MCF 10A (cell line): ENCODE measurements at regions not wholly inside any gene's neighbourhood (a gene's known extent, or its start where the extent isn't known, plus 50 kb on each side); places are given as distances from the start of the nearest gene placed in this dataset.

Source experiments
- BruUV-seq: library from RNA; stranded (reverse); fragments of 400-500 nt; replicated peaks from 2 replicates; lab custom pipeline; 2021; lab: Mats Ljungman, UMichigan
- CTCF ChIA-PET: fragments of 300-600 bp; sonication (Branson Sonifier 250); formaldehyde crosslinking; extraction: SDS; loops from one replicate; lab custom pipeline; 2021; ENCODE audit warnings: antibody characterized with exemption, inconsistent platforms; lab: Yijun Ruan, JAX
- POLR2A ChIA-PET: fragments of 300-600, 350-650 bp; sonication (Branson Sonifier 250); formaldehyde crosslinking; extraction: SDS; loops from one replicate; lab custom pipeline; 2020; ENCODE audit warnings: antibody characterized with exemption, inconsistent platforms; lab: Yijun Ruan, JAX
- DNase-seq: peaks from one replicate; pipeline ENCODE4 v3.0.0-alpha.2; 2018; ENCODE audit not compliant: unreplicated experiment
- H3K27ac Mint-ChIP-seq: one replicate; pipeline ENCODE4 v1.8.0; 2022; ENCODE audit warnings: mild to moderate bottlenecking, low read depth, mixed read lengths; ENCODE audit not compliant: unreplicated experiment
- H3K27me3 Mint-ChIP-seq: one replicate; pipeline ENCODE4 v1.8.0; 2022; ENCODE audit warnings: mixed read lengths; ENCODE audit not compliant: insufficient read depth, unreplicated experiment
- H3K36me3 Mint-ChIP-seq: one replicate; pipeline ENCODE4 v1.8.0; 2022; ENCODE audit warnings: mild to moderate bottlenecking, moderate library complexity, mixed read lengths; ENCODE audit not compliant: insufficient read depth, unreplicated experiment
- H3K4me1 Mint-ChIP-seq: one replicate; pipeline ENCODE4 v1.8.0; 2022; ENCODE audit warnings: mixed read lengths; ENCODE audit not compliant: insufficient read depth, unreplicated experiment
- H3K4me3 Mint-ChIP-seq: one replicate; pipeline ENCODE4 v1.8.0; 2022; ENCODE audit warnings: mild to moderate bottlenecking, moderate library complexity, mixed read lengths; ENCODE audit not compliant: unreplicated experiment
- H3K9me3 Mint-ChIP-seq: one replicate; pipeline ENCODE4 v1.8.0; 2022; ENCODE audit warnings: mixed read lengths; ENCODE audit not compliant: unreplicated experiment
- intact Hi-C: fragments of 100-400 bp; cut with micrococcal nuclease; formaldehyde crosslinking; loops from 2 replicates; pipeline ENCODE4 v1.14.1; 2022
- TF ChIP-seq, protein P1 (sequence below): fragments of 200-600 bp; IDR thresholded peaks from one replicate; pipeline ENCODE4 v1.8.0; 2022; ENCODE audit warnings: antibody characterized with exemption, mild to moderate bottlenecking; ENCODE audit not compliant: unreplicated experiment

GRCh38 chr2:199163613-199164458 lies 293.9 kb downstream of the SATB2 start:
- POLR2A ChIA-PET = no interaction called here
- CTCF ChIA-PET = no interaction called here
- H3K27me3 Mint-ChIP-seq = no peaks in the 10 kb centered on the region
- no peak overlapping the region for H3K4me3 Mint-ChIP-seq
- TF ChIP-seq, protein P1, sequence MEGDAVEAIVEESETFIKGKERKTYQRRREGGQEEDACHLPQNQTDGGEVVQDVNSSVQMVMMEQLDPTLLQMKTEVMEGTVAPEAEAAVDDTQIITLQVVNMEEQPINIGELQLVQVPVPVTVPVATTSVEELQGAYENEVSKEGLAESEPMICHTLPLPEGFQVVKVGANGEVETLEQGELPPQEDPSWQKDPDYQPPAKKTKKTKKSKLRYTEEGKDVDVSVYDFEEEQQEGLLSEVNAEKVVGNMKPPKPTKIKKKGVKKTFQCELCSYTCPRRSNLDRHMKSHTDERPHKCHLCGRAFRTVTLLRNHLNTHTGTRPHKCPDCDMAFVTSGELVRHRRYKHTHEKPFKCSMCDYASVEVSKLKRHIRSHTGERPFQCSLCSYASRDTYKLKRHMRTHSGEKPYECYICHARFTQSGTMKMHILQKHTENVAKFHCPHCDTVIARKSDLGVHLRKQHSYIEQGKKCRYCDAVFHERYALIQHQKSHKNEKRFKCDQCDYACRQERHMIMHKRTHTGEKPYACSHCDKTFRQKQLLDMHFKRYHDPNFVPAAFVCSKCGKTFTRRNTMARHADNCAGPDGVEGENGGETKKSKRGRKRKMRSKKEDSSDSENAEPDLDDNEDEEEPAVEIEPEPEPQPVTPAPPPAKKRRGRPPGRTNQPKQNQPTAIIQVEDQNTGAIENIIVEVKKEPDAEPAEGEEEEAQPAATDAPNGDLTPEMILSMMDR = no peak
- intact Hi-C loops = no loop called here
- H3K36me3 Mint-ChIP-seq = no peaks in the 10 kb centered on the region
- no peak for DNase-seq
- peaks cover 6% of the 10 kb centered on the region for H3K4me1 Mint-ChIP-seq
- no peak overlapping the region for H3K27ac Mint-ChIP-seq
- no TSS peak for BruUV-seq
- H3K9me3 Mint-ChIP-seq = no peaks in the 10 kb centered on the region

GRCh38 chr2:199160677-199161465 lies 296.9 kb downstream of the SATB2 start:
- peaks cover 8% of the 10 kb centered on the region for H3K27me3 Mint-ChIP-seq
- peaks cover 6% of the 10 kb centered on the region for H3K4me1 Mint-ChIP-seq
- intact Hi-C loops = no loop called here
- BruUV-seq = no TSS peak
- peak; percentile 48 for DNase-seq
- POLR2A ChIA-PET = interaction anchor here (0.6 kb wide), 1 partner anchor 53 kb away, joined by 4 read pairs; no protein-coding TSS in a partner anchor
- H3K4me3 Mint-ChIP-seq = no peak overlapping the region
- TF ChIP-seq, protein P1 = no peak
- no peaks in the 10 kb centered on the region for H3K36me3 Mint-ChIP-seq
- peaks cover 20% of the 10 kb centered on the region for H3K9me3 Mint-ChIP-seq
- no peak overlapping the region for H3K27ac Mint-ChIP-seq
- CTCF ChIA-PET = interaction anchor here (0.5 to 0.6 kb wide), 2 partner anchors 206 to 575 kb away, joined by 3 read pairs; no protein-coding TSS in a partner anchor

DNA sequence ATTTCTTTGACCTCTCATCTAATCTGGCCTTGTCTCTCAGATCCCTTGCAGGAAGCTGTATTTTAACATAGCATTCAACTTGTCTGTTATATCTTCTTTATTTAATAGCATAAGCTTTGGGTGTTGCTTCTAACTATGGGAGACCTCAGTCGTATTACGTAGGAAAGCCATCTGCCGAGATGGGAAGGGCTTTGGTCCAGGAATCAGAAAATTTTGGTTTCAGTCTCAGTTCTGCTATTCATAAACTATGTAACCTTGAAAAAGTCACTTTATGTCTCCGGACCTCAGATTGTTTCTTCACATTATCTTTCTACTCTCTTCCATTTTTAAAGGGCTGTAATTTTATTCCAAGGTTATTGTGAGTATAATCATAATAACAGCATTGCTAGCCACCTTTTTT lies 297.7 kb downstream of the SATB2 start:
- TF ChIP-seq, protein P1 = no peak
- BruUV-seq = no TSS peak
- H3K4me1 Mint-ChIP-seq = peaks cover 6% of the 10 kb centered on the region
- no peak overlapping the region for H3K4me3 Mint-ChIP-seq
- CTCF ChIA-PET = interaction anchor here (0.6 kb wide), 1 partner anchor 9 kb away, joined by 3 read pairs; no protein-coding TSS in a partner anchor
- POLR2A ChIA-PET = no interaction called here
- no peak overlapping the region for H3K27ac Mint-ChIP-seq
- H3K36me3 Mint-ChIP-seq = no peaks in the 10 kb centered on the region
- intact Hi-C loops = no loop called here
- no peak for DNase-seq
- peaks cover 23% of the 10 kb centered on the region for H3K9me3 Mint-ChIP-seq
- peaks cover 12% of the 10 kb centered on the region for H3K27me3 Mint-ChIP-seq
